ENCODE measurements at regions not wholly inside any gene's neighbourhood (a gene's known extent, or its start where the extent isn't known, plus 50 kb on each side); places are given as distances from the start of the nearest gene placed in this dataset.

DNA sequence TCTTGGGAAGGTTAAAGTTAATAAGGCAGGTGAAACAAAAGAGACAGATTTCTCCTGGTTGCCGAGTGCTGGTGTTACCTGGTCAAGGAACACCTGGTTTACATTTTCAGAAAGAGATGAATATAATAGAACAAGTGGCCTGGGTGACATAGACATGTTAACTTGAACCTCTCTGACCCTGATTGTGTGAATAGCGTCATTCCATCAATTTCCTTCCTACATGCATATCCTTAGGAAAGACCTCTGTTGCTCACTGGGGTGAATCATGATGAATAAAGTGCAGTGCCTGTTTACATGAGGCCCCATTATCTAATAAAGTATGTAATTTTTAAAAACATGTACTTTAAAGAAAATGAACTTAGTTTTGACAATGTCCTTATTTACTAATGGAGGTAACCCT lies 1822.9 kb upstream of the FLRT2 start:
- DNase-seq (ENCODE audit: low read depth) = no peak
- TF ChIP-seq, protein P1, sequence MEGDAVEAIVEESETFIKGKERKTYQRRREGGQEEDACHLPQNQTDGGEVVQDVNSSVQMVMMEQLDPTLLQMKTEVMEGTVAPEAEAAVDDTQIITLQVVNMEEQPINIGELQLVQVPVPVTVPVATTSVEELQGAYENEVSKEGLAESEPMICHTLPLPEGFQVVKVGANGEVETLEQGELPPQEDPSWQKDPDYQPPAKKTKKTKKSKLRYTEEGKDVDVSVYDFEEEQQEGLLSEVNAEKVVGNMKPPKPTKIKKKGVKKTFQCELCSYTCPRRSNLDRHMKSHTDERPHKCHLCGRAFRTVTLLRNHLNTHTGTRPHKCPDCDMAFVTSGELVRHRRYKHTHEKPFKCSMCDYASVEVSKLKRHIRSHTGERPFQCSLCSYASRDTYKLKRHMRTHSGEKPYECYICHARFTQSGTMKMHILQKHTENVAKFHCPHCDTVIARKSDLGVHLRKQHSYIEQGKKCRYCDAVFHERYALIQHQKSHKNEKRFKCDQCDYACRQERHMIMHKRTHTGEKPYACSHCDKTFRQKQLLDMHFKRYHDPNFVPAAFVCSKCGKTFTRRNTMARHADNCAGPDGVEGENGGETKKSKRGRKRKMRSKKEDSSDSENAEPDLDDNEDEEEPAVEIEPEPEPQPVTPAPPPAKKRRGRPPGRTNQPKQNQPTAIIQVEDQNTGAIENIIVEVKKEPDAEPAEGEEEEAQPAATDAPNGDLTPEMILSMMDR (IDR thresholded peaks at IDR 0.05; ENCODE audit: low read depth, low read length) = no peak
- TF ChIP-seq, protein P2, sequence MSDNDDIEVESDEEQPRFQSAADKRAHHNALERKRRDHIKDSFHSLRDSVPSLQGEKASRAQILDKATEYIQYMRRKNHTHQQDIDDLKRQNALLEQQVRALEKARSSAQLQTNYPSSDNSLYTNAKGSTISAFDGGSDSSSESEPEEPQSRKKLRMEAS (IDR thresholded peaks at IDR 0.05; ENCODE audit: low read depth, low read length) = no peak
- TF ChIP-seq MYC (IDR thresholded peaks at IDR 0.05; ENCODE audit: low read depth, low read length) (no peak), POLR2A (IDR thresholded peaks at IDR 0.05; ENCODE audit: extremely low read depth, insufficient read length) (no peak)
- no peak overlapping the region for H3K4me3 ChIP-seq (ENCODE audit: low read depth, low read length)

DNA sequence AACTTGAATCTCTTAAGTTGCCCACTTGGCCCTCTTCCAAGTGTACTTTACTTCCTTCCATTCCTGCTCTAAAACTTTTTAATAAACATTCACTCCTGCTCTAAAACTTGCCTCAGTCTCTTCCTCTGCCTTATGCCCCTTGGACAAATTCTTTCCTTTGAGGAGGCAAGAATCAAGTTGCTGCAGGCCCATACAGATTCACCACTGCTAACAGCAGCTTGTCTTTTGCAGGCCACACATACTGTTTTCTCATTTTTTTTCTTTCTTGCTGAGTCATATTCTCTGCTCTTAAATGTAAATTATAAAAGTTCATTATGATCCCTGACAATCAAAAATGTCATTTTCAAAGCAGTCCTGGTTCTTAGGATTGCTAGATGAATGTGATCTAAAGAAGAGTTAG lies 1820.8 kb upstream of the FLRT2 start:
- no peak overlapping the region for H3K4me3 ChIP-seq (ENCODE audit: low read depth, low read length)
- no peak for DNase-seq (ENCODE audit: low read depth)
- TF ChIP-seq POLR2A (IDR thresholded peaks at IDR 0.05; ENCODE audit: extremely low read depth, insufficient read length) (no peak), MYC (IDR thresholded peaks at IDR 0.05; ENCODE audit: low read depth, low read length) (no peak)
- TF ChIP-seq, protein P2 (IDR thresholded peaks at IDR 0.05; ENCODE audit: low read depth, low read length) = no peak
- TF ChIP-seq, protein P1 (IDR thresholded peaks at IDR 0.05; ENCODE audit: low read depth, low read length) = no peak

DNA sequence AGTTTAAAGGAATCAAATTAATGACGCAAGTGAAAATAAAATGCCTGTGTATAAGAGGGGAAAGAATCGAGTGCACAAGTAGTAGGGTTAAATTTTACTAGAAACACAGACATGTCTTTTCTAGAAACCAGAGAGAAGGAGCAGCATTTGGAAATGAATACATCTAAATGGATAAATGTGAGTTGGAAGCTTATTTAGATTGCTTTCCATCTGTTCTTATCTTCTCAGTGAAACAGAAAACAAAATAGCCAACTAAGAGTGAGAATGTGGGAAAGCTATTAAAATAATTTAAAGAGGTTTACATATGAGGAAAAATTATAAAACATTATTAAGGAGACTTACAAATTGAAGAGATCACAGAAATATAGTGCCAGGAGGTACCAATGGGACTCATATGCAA lies 1818.9 kb upstream of the FLRT2 start:
- no peak for DNase-seq (ENCODE audit: low read depth)
- no peak for TF ChIP-seq MYC (IDR thresholded peaks at IDR 0.05; ENCODE audit: low read depth, low read length)
- no peak for TF ChIP-seq POLR2A (IDR thresholded peaks at IDR 0.05; ENCODE audit: extremely low read depth, insufficient read length)
- TF ChIP-seq, protein P2 (IDR thresholded peaks at IDR 0.05; ENCODE audit: low read depth, low read length) = no peak
- TF ChIP-seq, protein P1 (IDR thresholded peaks at IDR 0.05; ENCODE audit: low read depth, low read length) = no peak
- no peak overlapping the region for H3K4me3 ChIP-seq (ENCODE audit: low read depth, low read length)

DNA sequence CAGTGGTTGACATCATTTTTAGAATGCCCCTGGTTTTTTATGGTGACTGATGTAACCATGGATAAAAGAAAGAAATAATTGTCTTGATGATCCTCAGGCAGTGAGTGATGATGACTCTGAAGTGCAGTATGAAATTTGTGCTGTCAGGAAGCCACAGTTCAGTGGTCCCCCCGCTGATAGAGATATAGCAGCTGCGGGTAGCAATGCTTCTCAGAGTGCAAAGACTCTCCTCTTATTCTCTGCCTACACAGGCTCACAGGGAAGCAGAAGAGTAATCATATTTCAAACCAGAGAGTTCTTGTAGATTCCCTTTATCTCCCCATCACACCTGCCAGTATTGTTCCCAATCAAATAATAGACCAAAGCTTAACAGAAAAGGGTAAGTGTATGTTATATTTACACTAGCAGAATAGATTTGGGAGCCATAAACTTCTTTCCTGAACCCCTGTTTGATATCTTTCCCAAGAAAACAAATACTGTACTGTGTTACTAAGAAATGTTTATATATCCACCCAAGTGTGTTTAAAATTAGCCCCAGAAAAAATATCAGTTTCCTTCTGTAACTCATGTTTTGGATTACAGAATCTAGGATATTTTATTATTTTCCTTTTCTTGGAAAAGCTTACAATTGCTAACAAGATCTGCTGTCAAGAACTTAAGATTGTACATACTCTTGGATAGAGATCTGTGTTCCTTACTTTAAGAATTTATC lies 1817.4 kb upstream of the FLRT2 start:
- no peak for DNase-seq (ENCODE audit: low read depth)
- TF ChIP-seq MYC (IDR thresholded peaks at IDR 0.05; ENCODE audit: low read depth, low read length) (no peak), POLR2A (IDR thresholded peaks at IDR 0.05; ENCODE audit: extremely low read depth, insufficient read length) (no peak)
- TF ChIP-seq, protein P2 (IDR thresholded peaks at IDR 0.05; ENCODE audit: low read depth, low read length) = no peak
- TF ChIP-seq, protein P1 (IDR thresholded peaks at IDR 0.05; ENCODE audit: low read depth, low read length) = no peak
- no peak overlapping the region for H3K4me3 ChIP-seq (ENCODE audit: low read depth, low read length)

DNA sequence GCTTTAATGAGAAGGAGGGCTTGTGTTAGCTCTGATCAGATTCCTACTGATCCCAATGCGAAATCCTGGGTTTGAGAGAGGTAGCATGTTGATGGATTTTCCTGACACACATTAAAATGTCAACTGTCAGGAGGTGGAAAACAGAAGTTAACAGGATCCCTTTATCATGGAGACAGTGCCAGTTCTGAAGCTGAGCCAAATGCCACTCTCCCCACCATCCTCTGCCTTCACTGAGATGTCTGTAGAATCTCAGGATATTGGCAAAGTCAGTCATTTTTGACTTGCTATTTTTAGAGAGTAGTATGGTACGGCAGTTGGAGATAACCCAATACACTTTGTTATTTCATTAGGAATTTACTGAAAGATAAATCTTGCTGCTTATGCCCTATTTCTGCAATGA lies 1816.2 kb upstream of the FLRT2 start:
- DNase-seq (ENCODE audit: low read depth) = no peak
- no peak for TF ChIP-seq POLR2A (IDR thresholded peaks at IDR 0.05; ENCODE audit: extremely low read depth, insufficient read length)
- TF ChIP-seq MYC (IDR thresholded peaks at IDR 0.05; ENCODE audit: low read depth, low read length) = no peak
- TF ChIP-seq, protein P1 (IDR thresholded peaks at IDR 0.05; ENCODE audit: low read depth, low read length) = no peak
- TF ChIP-seq, protein P2 (IDR thresholded peaks at IDR 0.05; ENCODE audit: low read depth, low read length) = no peak
- no peak overlapping the region for H3K4me3 ChIP-seq (ENCODE audit: low read depth, low read length)

Measured in NB4 (cell line).